Stimulated activated CD4-positive, alpha-beta T cell treated with anti-CD3 and anti-CD28 coated beads, Interleukin-15, amount 100 ng/mL, for 1 hour (primary cell): ENCODE measurements at regions not wholly inside any gene's neighbourhood (a gene's known extent, or its start where the extent isn't known, plus 50 kb on each side); places are given as distances from the start of the nearest gene placed in this dataset.
"Not testable (repeated sequence)": the region's sequence is repeated elsewhere in the genome, so short reads cannot be mapped to it uniquely, and the experiment has no call there.

Source experiments
- DNase-seq, 2 donors: peaks; one replicate each; pipeline ENCODE4 v3.0.0-alpha.2; 2020; ENCODE audit warnings: low read depth in 1 of 2, low spot score in 1 of 2

GRCh38 chr1:228796945-228797344 is 61.7 kb downstream of the RHOU start:
- DNase-seq: not testable (repeated sequence)

GRCh38 chr1:228798035-228798434 is 62.8 kb downstream of the RHOU start:
- no peak for DNase-seq

GRCh38 chr1:228798548-228798947 is 63.3 kb downstream of the RHOU start:
- no peak for DNase-seq

- no peak for DNase-seq
Measured at GRCh38 chr1:228799924-228800323, 64.6 kb downstream of the RHOU start.

GRCh38 chr1:228801068-228801467 is 65.8 kb downstream of the RHOU start:
- DNase-seq: no peak

- DNase-seq: no peak
Measured at GRCh38 chr1:228802386-228803220, 67.3 kb downstream of the RHOU start.

- DNase-seq: no peak
Measured at GRCh38 chr1:228803421-228803820, 68.1 kb downstream of the RHOU start.

- DNase-seq: no peak
Measured at GRCh38 chr1:228804173-228804572, 68.9 kb downstream of the RHOU start.

- no peak for DNase-seq
Measured at GRCh38 chr1:228804640-228805413, 69.5 kb downstream of the RHOU start.

GRCh38 chr1:228807904-228808605 is 72.8 kb downstream of the RHOU start:
- DNase-seq: no peak

- no peak for DNase-seq
Measured at GRCh38 chr1:228809621-228810394, 74.5 kb downstream of the RHOU start.

- DNase-seq: no peak
Measured at GRCh38 chr1:228810395-228810758, 75.1 kb downstream of the RHOU start.

GRCh38 chr1:228810878-228811711 is 75.8 kb downstream of the RHOU start:
- DNase-seq: no peak

- DNase-seq: no peak
Measured at GRCh38 chr1:228811712-228812305, 76.5 kb downstream of the RHOU start.

GRCh38 chr1:228812961-228813360 is 77.7 kb downstream of the RHOU start:
- DNase-seq: no peak

GRCh38 chr1:228814176-228814575 is 78.9 kb downstream of the RHOU start:
- no peak for DNase-seq

GRCh38 chr1:228818296-228818695 is 83.0 kb downstream of the RHOU start:
- DNase-seq: no peak

- no peak for DNase-seq
Measured at GRCh38 chr1:228818928-228819630, 83.8 kb downstream of the RHOU start.

GRCh38 chr1:228821252-228821651 is 86.0 kb downstream of the RHOU start:
- no peak for DNase-seq
